ENCODE measurements at regions not wholly inside any gene's neighbourhood (a gene's known extent, or its start where the extent isn't known, plus 50 kb on each side); places are given as distances from the start of the nearest gene placed in this dataset.

DNA sequence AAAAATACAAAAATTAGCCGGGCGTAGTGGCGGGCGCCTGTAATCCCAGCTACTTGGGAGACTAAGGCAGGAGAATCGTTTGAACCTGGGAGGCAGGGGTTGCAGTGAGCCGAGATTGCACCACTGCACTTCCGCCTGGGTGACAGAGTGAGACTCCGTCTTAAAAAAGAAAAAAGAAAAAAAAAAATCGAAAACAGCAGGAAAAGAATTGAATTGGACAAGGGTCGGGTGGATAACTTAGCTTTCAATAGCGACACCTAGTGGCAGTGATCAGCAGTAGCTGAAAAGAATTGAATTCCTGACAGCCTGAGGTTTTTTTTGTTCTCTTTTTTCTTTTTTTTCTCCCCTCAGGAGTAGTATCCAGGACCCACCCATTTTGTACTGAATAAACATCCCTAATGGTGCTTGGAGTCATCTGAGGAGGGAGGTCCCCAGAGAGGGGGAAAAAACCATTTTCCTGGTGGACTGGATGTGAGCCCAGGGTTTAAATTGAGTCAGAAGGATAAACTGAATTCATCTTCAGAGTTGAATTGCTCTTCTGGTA lies 55.1 kb downstream of the CYCS start:
- TF ChIP-seq, protein P1, sequence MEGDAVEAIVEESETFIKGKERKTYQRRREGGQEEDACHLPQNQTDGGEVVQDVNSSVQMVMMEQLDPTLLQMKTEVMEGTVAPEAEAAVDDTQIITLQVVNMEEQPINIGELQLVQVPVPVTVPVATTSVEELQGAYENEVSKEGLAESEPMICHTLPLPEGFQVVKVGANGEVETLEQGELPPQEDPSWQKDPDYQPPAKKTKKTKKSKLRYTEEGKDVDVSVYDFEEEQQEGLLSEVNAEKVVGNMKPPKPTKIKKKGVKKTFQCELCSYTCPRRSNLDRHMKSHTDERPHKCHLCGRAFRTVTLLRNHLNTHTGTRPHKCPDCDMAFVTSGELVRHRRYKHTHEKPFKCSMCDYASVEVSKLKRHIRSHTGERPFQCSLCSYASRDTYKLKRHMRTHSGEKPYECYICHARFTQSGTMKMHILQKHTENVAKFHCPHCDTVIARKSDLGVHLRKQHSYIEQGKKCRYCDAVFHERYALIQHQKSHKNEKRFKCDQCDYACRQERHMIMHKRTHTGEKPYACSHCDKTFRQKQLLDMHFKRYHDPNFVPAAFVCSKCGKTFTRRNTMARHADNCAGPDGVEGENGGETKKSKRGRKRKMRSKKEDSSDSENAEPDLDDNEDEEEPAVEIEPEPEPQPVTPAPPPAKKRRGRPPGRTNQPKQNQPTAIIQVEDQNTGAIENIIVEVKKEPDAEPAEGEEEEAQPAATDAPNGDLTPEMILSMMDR (IDR thresholded peaks at IDR 0.05; ENCODE audit: low read depth, low read length, missing control alignments): peak; percentile 85
- in situ Hi-C loops (cut with HindIII; ENCODE audit: low pct_ligation_motif_present, low sequenced_read_pairs): no loop called here
- H3K4me3 ChIP-seq (ENCODE audit: low read depth, low read length): peak overlapping the region; percentile 12
- DNase-seq: peak; percentile 67
- no peak overlapping the region for H3K27ac ChIP-seq
- no peaks in the 10 kb centered on the region for H3K27me3 ChIP-seq (replicated peaks)
- H3K36me3 ChIP-seq (replicated peaks): no peaks in the 10 kb centered on the region

DNA sequence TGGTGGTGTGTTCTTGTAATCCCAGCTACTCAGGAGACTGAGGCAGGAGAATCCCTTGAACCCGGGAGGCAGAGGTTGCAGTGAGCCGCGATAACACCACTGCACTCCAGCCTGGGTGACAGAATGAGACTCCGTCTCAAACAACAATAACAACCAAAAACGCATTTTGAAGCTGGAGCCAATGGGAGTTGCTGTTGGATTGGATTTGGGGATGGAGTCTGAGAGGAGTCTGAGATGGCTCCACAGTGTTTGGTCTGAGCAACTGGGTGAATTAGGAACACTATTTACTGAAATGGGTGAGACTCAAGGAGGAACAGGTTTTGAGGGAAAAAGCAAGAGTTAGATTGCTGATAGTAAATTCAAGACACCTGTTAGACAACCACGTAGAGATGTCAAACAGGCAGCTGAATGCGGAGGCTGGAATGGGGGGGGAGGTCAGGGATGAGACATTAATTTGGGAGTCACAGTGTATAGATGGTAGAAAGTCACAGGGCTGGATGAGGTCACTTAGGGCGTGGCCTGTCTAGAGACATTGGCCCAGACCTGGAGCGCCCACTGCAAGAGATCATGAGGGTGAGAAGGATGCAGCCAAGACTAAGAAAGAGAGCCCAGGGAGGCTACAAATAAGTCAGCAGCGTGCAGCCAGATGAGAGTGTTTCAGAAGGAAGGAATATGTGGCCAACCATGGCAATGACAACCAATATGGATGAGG lies 56.4 kb downstream of the CYCS start:
- Histone ChIP-seq H3K4me3 (ENCODE audit: low read depth, low read length) (no peak overlapping the region), H3K27me3 (replicated peaks) (no peaks in the 10 kb centered on the region), H3K36me3 (replicated peaks) (no peaks in the 10 kb centered on the region), H3K27ac (no peak overlapping the region)
- in situ Hi-C loops (cut with HindIII; ENCODE audit: low pct_ligation_motif_present, low sequenced_read_pairs): no loop called here
- DNase-seq: no peak
- TF ChIP-seq, protein P1 (IDR thresholded peaks at IDR 0.05; ENCODE audit: low read depth, low read length, missing control alignments): no peak

- Histone ChIP-seq H3K27me3 (replicated peaks) (no peaks in the 10 kb centered on the region), H3K4me3 (ENCODE audit: low read depth, low read length) (no peak overlapping the region), H3K27ac (no peak overlapping the region), H3K36me3 (replicated peaks) (no peaks in the 10 kb centered on the region)
- in situ Hi-C loops (cut with HindIII; ENCODE audit: low pct_ligation_motif_present, low sequenced_read_pairs): no loop called here
- TF ChIP-seq, protein P1 (IDR thresholded peaks at IDR 0.05; ENCODE audit: low read depth, low read length, missing control alignments): no peak
- DNase-seq: no peak
Observed at GRCh38 chr7:25067726-25068501, 57.1 kb downstream of the CYCS start.

- Histone ChIP-seq H3K27ac (no peak overlapping the region), H3K27me3 (replicated peaks) (no peaks in the 10 kb centered on the region), H3K36me3 (replicated peaks) (no peaks in the 10 kb centered on the region), H3K4me3 (ENCODE audit: low read depth, low read length) (no peak overlapping the region)
- in situ Hi-C loops (cut with HindIII; ENCODE audit: low pct_ligation_motif_present, low sequenced_read_pairs): no loop called here
- TF ChIP-seq, protein P1 (IDR thresholded peaks at IDR 0.05; ENCODE audit: low read depth, low read length, missing control alignments): no peak
- DNase-seq: no peak
Observed at GRCh38 chr7:25066253-25066652, 58.8 kb downstream of the CYCS start.

GRCh38 chr7:25062380-25062779 lies 62.7 kb downstream of the CYCS start:
- in situ Hi-C loops (cut with HindIII; ENCODE audit: low pct_ligation_motif_present, low sequenced_read_pairs): no loop called here
- TF ChIP-seq, protein P1 (IDR thresholded peaks at IDR 0.05; ENCODE audit: low read depth, low read length, missing control alignments): no peak
- no peak overlapping the region for H3K4me3 ChIP-seq (ENCODE audit: low read depth, low read length)
- no peak overlapping the region for H3K27ac ChIP-seq
- no peaks in the 10 kb centered on the region for H3K27me3 ChIP-seq (replicated peaks)
- no peak for DNase-seq
- no peaks in the 10 kb centered on the region for H3K36me3 ChIP-seq (replicated peaks)

All from brain microvascular endothelial cell (primary cell).